Memory B cell (primary cell): ENCODE measurements at regions not wholly inside any gene's neighbourhood (a gene's known extent, or its start where the extent isn't known, plus 50 kb on each side); places are given as distances from the start of the nearest gene placed in this dataset.

Experiments
- ATAC-seq: fragments of 150-1000 bp; cut with Tn5 transposase; 2 replicates; pipeline ENCODE4 v1.10.0; 2021; ENCODE audit warnings: low read depth, mild to moderate bottlenecking, moderate library complexity
- DNase-seq, 2 donors: peaks; one replicate each; pipeline ENCODE4 v3.0.0; 2022; ENCODE audit warnings: low spot score in 2 of 2
- H3K27ac Mint-ChIP-seq: one replicate; pipeline ENCODE4 v1.8.0; 2022; ENCODE audit warnings: mild to moderate bottlenecking, moderate library complexity, mixed read lengths
- H3K27me3 Mint-ChIP-seq: one replicate; pipeline ENCODE4 v1.8.0; 2022; ENCODE audit warnings: mixed read lengths
- H3K36me3 Mint-ChIP-seq: one replicate; pipeline ENCODE4 v1.8.0; 2022; ENCODE audit warnings: mild to moderate bottlenecking, mixed read lengths
- H3K4me1 Mint-ChIP-seq: one replicate; pipeline ENCODE4 v1.8.0; 2022; ENCODE audit warnings: mixed read lengths
- H3K4me3 Mint-ChIP-seq: one replicate; pipeline ENCODE4 v1.8.0; 2022; ENCODE audit warnings: mild to moderate bottlenecking, moderate library complexity, mixed read lengths
- H3K9me3 Mint-ChIP-seq: one replicate; pipeline ENCODE4 v1.8.0; 2022; ENCODE audit warnings: mixed read lengths

DNA sequence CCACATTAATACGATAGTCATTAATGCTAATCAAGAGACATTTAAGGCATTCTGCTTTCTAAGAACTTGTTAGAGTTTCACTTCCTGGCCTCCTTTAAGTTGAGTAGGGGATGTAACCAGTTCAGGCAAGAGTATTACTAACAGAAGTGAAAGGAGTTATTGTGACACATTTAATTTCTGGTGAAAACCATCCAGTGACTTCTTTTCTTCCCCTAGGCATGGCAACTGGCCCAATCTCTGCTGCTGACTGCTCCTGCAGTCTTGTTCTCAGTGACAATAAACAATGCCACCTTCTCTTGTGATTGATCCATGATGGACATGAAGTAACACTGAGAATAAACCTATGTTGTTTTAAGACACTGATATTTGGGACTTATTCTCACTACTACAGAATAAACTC, 130.9 kb upstream of the DEFB112 start:
- ATAC-seq (no peak), DNase-seq (no peak)
- no peak overlapping the region for H3K27ac Mint-ChIP-seq
- H3K27me3 Mint-ChIP-seq: no peaks in the 10 kb centered on the region
- no peaks in the 10 kb centered on the region for H3K4me1 Mint-ChIP-seq
- peaks cover 11% of the 10 kb centered on the region for H3K9me3 Mint-ChIP-seq
- H3K36me3 Mint-ChIP-seq: no peaks in the 10 kb centered on the region
- H3K4me3 Mint-ChIP-seq: no peak overlapping the region

DNA sequence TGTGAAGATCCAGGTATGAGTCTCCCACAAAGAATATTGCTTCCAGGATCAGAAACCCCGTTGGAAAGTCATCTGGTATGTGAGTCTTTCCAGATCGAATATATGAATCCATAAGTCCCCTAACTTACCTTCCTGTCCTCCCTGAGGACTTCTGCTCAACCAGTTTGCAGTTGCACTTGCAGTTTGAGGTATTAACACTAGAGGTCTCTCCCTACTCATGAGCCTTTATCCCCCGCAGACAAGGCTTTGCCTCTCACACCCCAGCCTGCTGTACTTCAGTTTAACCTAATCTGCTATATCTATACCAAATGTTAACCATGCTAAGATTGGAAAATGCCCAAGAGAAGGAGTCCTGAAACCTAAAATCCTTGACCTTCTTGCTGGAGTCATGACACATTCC, 135.3 kb upstream of the DEFB112 start:
- no peak overlapping the region for H3K27ac Mint-ChIP-seq
- H3K36me3 Mint-ChIP-seq: no peaks in the 10 kb centered on the region
- DNase-seq: no peak
- no peaks in the 10 kb centered on the region for H3K4me1 Mint-ChIP-seq
- H3K4me3 Mint-ChIP-seq: no peak overlapping the region
- ATAC-seq: no peak
- no peaks in the 10 kb centered on the region for H3K27me3 Mint-ChIP-seq
- H3K9me3 Mint-ChIP-seq: peaks cover 10% of the 10 kb centered on the region

DNA sequence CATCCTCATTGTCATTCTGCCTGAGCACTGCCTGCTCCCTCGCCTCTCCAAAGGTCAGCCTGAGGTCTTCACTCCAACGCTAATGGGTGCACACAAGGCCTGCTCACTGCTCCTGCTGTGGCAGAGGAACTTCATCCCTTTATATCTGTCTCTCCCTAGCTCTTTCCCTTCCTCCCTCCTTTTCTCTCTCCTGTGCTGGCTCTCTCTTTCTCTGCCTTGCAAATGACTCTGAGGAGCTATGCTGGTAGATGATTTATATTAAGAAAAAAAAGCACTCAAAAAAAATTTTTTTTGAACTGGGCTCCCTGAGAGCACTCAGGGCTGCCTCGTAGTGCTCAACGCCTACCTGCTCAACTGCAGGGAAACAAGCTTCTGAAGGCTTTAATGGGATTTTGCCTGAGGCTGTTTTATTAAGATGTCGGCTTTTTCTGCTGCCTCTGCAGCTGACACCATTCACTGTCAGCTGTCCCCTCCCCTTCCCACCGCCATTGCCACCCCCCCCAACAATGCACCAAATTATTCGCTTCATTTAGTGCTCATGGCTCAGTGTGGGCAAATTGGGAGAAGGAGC, 137.7 kb upstream of the DEFB112 start:
- Mint-ChIP-seq H3K4me3 (no peak overlapping the region), H3K4me1 (no peaks in the 10 kb centered on the region), H3K27me3 (no peaks in the 10 kb centered on the region), H3K27ac (no peak overlapping the region), H3K36me3 (no peaks in the 10 kb centered on the region), H3K9me3 (peaks cover 14% of the 10 kb centered on the region)
- DNase-seq: no peak
- ATAC-seq: no peak

DNA sequence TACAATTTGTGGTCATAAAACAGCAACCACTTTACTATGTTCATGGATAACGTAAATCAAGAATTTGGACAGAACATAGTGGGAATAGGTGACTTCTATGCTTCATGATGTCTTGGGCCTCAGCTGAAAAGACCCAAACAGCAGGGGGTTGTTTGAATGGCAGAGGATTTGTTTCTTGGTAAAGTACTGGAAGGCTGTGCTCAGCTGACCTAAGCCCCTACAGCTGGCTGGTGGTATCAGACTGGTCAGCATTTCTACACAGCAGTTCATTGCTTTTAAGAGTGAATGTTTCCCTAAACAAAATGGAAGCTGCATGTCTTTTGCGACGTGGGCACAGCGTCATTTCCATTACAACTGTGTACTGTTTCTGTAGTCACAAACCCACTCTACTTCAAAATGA, 148.5 kb upstream of the DEFB112 start:
- ATAC-seq: no peak
- no peak overlapping the region for H3K27ac Mint-ChIP-seq
- H3K4me1 Mint-ChIP-seq: no peaks in the 10 kb centered on the region
- H3K27me3 Mint-ChIP-seq: no peaks in the 10 kb centered on the region
- no peak for DNase-seq
- H3K36me3 Mint-ChIP-seq: no peaks in the 10 kb centered on the region
- peaks cover 4% of the 10 kb centered on the region for H3K9me3 Mint-ChIP-seq
- H3K4me3 Mint-ChIP-seq: no peak overlapping the region

DNA sequence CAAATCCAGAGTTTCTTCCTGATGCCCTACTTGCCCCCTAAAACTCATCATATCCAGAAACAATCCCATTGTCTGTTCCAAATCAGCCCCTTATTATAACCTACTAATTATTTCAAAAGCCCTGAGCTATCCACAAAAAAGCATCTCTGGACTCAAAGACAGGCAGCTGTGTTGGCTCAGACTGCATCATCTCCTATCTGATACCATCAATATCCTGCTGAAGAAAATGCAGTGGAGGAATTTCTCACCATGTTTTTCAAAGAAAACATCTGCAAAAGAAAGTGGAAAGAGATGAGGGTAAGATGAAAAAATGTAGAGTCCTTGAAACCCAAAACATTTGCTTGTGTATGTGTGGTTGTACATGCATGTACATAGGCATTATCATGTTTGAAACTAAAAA, 153.0 kb upstream of the DEFB112 start:
- no peaks in the 10 kb centered on the region for H3K4me1 Mint-ChIP-seq
- no peaks in the 10 kb centered on the region for H3K36me3 Mint-ChIP-seq
- H3K27ac Mint-ChIP-seq: no peak overlapping the region
- no peak for DNase-seq
- H3K27me3 Mint-ChIP-seq: no peaks in the 10 kb centered on the region
- no peak for ATAC-seq
- peaks cover 8% of the 10 kb centered on the region for H3K9me3 Mint-ChIP-seq
- no peak overlapping the region for H3K4me3 Mint-ChIP-seq

DNA sequence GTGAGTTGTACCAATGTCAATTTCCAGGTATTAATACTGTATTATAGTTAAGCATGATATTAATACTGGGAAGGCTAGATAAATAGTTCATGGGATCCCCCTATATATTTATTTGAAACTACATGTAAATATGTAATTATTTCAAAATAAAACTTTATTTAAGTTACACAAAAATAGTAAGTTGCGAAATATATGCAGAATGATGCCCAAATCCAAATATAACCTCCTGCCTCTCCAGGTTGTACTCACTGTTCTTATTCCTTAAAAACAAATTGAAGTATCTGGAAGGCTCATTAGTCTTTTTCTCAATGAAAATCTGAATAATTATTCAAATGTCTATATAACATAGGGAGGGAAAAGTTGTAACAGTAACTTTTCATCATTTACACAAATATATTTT, 161.9 kb upstream of the DEFB112 start:
- H3K4me1 Mint-ChIP-seq: no peaks in the 10 kb centered on the region
- H3K4me3 Mint-ChIP-seq: no peak overlapping the region
- ATAC-seq: no peak
- H3K27ac Mint-ChIP-seq: no peak overlapping the region
- H3K36me3 Mint-ChIP-seq: no peaks in the 10 kb centered on the region
- DNase-seq: no peak
- peaks cover 11% of the 10 kb centered on the region for H3K9me3 Mint-ChIP-seq
- no peaks in the 10 kb centered on the region for H3K27me3 Mint-ChIP-seq

DNA sequence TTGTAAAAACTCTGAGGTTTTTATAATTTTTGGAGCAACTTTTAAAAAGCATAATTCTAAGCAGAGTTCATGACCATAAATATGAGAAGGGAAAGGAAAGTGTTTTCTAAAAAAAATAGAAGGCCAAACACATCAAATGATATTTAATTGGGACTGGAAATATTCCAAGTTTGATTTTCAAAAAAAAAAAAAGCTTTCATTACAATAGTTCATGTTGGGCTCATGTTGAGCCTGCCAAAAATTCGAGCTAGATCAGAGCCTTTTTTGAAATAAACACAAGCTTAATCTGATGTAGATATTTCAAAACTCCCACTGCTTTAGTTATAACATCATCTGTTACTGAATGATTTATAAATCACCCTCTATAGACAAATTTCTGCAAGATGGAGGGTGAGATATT, 163.4 kb upstream of the DEFB112 start:
- H3K27me3 Mint-ChIP-seq: no peaks in the 10 kb centered on the region
- no peaks in the 10 kb centered on the region for H3K4me1 Mint-ChIP-seq
- no peak overlapping the region for H3K4me3 Mint-ChIP-seq
- H3K36me3 Mint-ChIP-seq: no peaks in the 10 kb centered on the region
- ATAC-seq: no peak
- no peak overlapping the region for H3K27ac Mint-ChIP-seq
- peaks cover 8% of the 10 kb centered on the region for H3K9me3 Mint-ChIP-seq
- DNase-seq: no peak

DNA sequence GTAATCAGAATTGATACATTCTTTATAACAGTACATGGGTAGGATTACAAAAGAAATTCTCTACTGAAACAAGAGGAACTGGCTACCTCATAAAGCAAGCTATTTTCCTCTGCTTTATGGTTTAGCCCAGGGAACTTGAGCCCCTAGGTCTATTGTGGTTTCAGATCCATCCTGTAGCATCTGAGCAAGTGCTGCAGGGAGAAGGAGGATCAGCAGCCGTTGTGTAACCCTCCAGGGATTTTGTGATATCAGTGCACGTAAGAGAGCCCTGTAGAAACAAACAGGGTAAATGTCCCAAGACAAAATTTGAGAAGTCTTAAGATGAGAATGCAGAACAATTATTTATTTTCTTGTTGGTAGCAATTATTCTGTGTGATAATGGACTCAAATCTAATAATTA, 165.2 kb upstream of the DEFB112 start:
- Mint-ChIP-seq H3K27me3 (no peaks in the 10 kb centered on the region), H3K36me3 (no peaks in the 10 kb centered on the region), H3K27ac (no peak overlapping the region), H3K9me3 (peaks cover 2% of the 10 kb centered on the region), H3K4me1 (no peaks in the 10 kb centered on the region), H3K4me3 (no peak overlapping the region)
- ATAC-seq (no peak), DNase-seq (no peak)

DNA sequence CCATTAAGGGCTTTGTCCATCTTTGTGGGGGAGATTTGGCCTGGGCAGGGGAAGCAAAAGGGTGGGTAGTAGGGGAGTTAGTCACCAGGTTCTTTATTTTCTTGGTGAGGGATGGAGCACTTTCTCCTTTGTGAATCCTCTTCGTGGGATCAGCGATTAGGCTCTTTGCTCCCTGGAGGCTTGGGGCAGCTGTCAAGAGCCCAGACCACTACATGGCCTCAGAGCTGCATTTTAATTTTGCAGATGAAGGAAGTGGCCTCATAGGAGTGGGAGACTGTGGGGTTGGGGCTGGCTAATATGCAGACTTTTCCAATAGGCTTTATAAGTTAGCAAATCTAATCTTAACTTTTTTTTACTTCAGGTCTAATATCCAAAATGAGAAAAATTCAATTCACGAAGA, 168.1 kb upstream of the DEFB112 start:
- Mint-ChIP-seq H3K36me3 (no peaks in the 10 kb centered on the region), H3K27me3 (no peaks in the 10 kb centered on the region), H3K27ac (no peak overlapping the region), H3K9me3 (peaks cover 8% of the 10 kb centered on the region), H3K4me3 (no peak overlapping the region), H3K4me1 (no peaks in the 10 kb centered on the region)
- no peak for ATAC-seq
- no peak for DNase-seq

DNA sequence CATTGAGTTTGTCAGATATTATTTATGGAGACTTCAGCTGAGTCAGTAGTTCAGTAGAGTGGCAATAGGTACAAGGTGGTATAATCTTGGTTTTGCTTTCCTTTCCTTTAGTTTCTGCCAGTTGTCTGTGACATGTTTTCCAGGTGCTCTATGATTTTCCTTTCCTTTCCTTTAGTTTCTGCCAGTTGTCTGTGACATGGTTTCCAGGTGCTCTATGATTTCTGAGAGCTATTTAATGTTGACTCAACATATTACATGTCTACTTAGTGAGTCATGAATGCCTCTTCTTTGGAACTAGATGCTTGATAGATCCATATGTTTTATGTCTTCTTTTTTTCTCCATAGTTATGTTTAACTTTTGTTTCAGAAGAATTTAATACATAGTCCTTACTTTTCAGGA, 186.4 kb upstream of the DEFB112 start:
- no peak for ATAC-seq
- no peak for DNase-seq
- H3K27ac Mint-ChIP-seq: no peak overlapping the region
- H3K27me3 Mint-ChIP-seq: no peaks in the 10 kb centered on the region
- no peak overlapping the region for H3K4me3 Mint-ChIP-seq
- H3K4me1 Mint-ChIP-seq: no peaks in the 10 kb centered on the region
- H3K36me3 Mint-ChIP-seq: no peaks in the 10 kb centered on the region
- peaks cover 8% of the 10 kb centered on the region for H3K9me3 Mint-ChIP-seq

DNA sequence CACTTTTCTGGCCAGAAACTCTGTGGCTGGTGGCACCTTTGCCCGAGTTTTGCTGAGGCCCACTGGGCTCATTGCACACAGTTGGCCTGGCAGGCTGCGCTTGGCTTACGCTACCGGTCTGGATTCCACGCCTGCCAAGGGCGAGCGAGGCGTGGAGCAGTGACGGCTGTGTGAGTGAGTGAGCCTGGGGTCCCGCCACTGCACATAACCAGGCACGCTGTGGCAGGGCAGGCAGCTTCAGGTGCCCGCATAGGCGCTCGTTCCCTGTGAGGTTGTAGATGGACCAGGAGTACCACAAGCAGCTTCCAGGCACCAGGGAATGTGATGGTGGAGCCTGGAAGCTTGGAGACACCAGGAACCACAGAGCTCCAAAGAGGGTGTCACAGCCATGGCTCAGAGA, 190.1 kb upstream of the DEFB112 start:
- no peaks in the 10 kb centered on the region for H3K36me3 Mint-ChIP-seq
- H3K4me1 Mint-ChIP-seq: no peaks in the 10 kb centered on the region
- DNase-seq (no peak), ATAC-seq (no peak)
- H3K27ac Mint-ChIP-seq: no peak overlapping the region
- no peaks in the 10 kb centered on the region for H3K27me3 Mint-ChIP-seq
- peaks cover 4% of the 10 kb centered on the region for H3K9me3 Mint-ChIP-seq
- no peak overlapping the region for H3K4me3 Mint-ChIP-seq

DNA sequence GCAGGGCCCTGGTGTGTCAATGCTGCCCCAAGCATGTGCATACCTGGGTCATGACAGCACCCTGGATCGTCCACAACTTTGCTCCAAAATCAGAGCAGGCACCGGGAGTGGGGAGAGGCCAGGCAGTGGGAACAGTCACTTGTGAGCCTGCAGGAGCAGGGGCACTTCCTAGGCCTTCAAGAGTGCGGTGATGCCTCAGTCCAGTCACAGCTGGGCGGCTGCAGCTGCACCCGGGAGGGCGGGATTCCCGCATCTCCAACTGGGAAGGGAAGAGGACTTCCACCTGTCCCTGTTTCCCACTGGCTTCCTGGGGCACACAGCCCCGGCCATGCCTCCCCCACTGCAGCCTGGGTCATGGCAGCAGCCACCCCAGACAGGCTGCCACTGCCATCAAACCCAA, 191.3 kb upstream of the DEFB112 start:
- DNase-seq (no peak), ATAC-seq (no peak)
- Mint-ChIP-seq H3K27me3 (no peaks in the 10 kb centered on the region), H3K4me3 (no peak overlapping the region), H3K4me1 (no peaks in the 10 kb centered on the region), H3K27ac (no peak overlapping the region), H3K9me3 (peaks cover 8% of the 10 kb centered on the region), H3K36me3 (no peaks in the 10 kb centered on the region)

DNA sequence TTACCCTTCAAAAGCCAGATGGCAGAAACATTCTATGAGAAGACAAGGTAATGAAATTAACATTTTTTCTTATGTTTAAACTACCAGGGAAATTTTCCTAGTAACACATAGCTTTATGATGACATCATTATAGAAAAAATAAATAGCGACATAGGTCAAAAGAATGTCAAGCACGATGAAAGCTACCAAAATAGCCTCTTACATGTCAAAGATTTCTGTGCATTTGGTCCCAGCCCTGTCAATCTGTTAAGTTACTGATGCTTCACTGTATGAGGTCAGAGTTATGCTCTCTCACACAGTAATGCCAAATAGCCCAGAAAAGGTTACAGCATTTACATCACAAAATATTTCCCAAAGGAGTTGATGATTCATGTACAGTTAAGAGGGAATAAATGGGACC, 199.8 kb upstream of the DEFB112 start:
- H3K9me3 Mint-ChIP-seq: peaks cover 8% of the 10 kb centered on the region
- DNase-seq: no peak
- no peaks in the 10 kb centered on the region for H3K27me3 Mint-ChIP-seq
- ATAC-seq: no peak
- no peaks in the 10 kb centered on the region for H3K4me1 Mint-ChIP-seq
- no peaks in the 10 kb centered on the region for H3K36me3 Mint-ChIP-seq
- no peak overlapping the region for H3K4me3 Mint-ChIP-seq
- no peak overlapping the region for H3K27ac Mint-ChIP-seq

DNA sequence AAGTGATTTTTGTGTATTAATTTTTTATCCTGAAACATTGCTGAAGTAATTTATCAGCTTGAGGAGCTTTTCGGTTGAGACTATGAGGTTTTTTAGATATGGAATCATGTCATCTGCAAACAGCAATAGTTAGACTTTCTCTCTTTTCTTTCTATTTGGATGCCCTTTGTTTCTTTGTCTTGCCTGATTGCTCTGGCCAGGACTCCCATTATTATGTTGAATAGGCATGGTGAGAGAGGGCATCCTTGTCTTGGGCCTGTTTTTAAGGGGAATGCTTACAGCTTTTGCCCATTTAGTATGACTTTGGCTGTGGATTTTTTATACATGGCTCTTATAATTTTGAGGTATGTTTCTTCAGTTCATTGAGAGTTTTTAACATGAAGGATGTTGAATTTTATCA, 207.6 kb upstream of the DEFB112 start:
- H3K9me3 Mint-ChIP-seq: peaks cover 17% of the 10 kb centered on the region
- H3K27ac Mint-ChIP-seq: no peak overlapping the region
- ATAC-seq: no peak
- no peak for DNase-seq
- no peak overlapping the region for H3K4me3 Mint-ChIP-seq
- no peaks in the 10 kb centered on the region for H3K4me1 Mint-ChIP-seq
- no peaks in the 10 kb centered on the region for H3K36me3 Mint-ChIP-seq
- H3K27me3 Mint-ChIP-seq: no peaks in the 10 kb centered on the region

DNA sequence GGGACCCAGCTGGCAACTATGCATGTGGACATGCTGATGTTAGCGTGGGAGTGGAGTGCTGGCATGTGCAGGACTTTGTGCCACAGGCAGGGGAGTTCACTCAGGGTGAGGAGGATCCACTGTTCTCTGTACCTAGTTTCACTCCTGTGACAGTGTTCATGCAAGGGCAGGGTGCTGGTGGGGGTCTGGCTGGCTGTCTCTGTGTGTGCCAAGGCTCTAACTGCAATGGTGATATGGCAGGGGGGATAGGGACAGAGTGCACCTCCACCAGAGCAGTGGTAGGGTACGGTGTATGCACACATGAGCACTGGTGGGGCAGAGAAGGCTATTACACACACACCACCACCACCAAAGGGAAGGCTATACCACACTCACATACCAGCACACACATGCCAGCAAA, 210.2 kb upstream of the DEFB112 start:
- Mint-ChIP-seq H3K36me3 (no peaks in the 10 kb centered on the region), H3K27ac (no peak overlapping the region), H3K9me3 (peaks cover 20% of the 10 kb centered on the region), H3K4me3 (no peak overlapping the region), H3K4me1 (no peaks in the 10 kb centered on the region), H3K27me3 (no peaks in the 10 kb centered on the region)
- no peak for ATAC-seq
- no peak for DNase-seq
